Vagina (tissue), 2 donors: ENCODE measurements at regions not wholly inside any gene's neighbourhood (a gene's known extent, or its start where the extent isn't known, plus 50 kb on each side); places are given as distances from the start of the nearest gene placed in this dataset.
A peak's percentile ranks its signal among the peaks of the same experiment; 100 is the strongest.

Experiments used
- DNase-seq, 2 donors: peaks; one replicate each; pipeline ENCODE4 v3.0.0-alpha.2; 2017; ENCODE audit errors: extremely low spot score in 2 of 2
- H3K27ac ChIP-seq: fragments of 200-600 bp; sonication (generic); one replicate; pipeline ENCODE4 v1.5.1; 2019
- H3K27me3 ChIP-seq: fragments of 200-600 bp; sonication (generic); one replicate; pipeline ENCODE4 v1.5.1; 2019
- H3K36me3 ChIP-seq, 2 donors: fragments of 200-600 bp; sonication (generic); one replicate each; pipeline ENCODE4 v1.5.1; 2017 to 2019
- H3K4me1 ChIP-seq: fragments of 200-600 bp; sonication (generic); one replicate; pipeline ENCODE4 v1.5.1; 2019
- H3K4me3 ChIP-seq, 2 donors: fragments of 200-600 bp; sonication (generic); 1 replicate in 1 of 2; 2 replicates in 1 of 2; pipeline ENCODE4 v1.5.1; 2016 to 2019
- H3K9me3 ChIP-seq: fragments of 200-600 bp; sonication (generic); one replicate; pipeline ENCODE4 v1.5.1; 2019
- CTCF ChIP-seq, 3 experiments: fragments of 450-650 bp in 2 of 3; fragments of 200-600 bp in 1 of 3; sonication (generic) in 1 of 3; IDR thresholded peaks; one replicate each; pipeline ENCODE4 v1.5.1; 2017 to 2019; ENCODE audit warnings: antibody characterized with exemption in 3 of 3, mild to moderate bottlenecking in 2 of 3, moderate library complexity in 2 of 3
- POLR2A ChIP-seq, 2 donors: fragments of 450-650 bp; IDR thresholded peaks; one replicate each; pipeline ENCODE4 v1.6.1; 2017; ENCODE audit warnings: antibody characterized with exemption in 2 of 2, mild to moderate bottlenecking in 2 of 2, moderate library complexity in 2 of 2
- POLR2AphosphoS5 ChIP-seq, 2 donors: sonication (generic); formaldehyde crosslinking; IDR thresholded peaks; one replicate each; pipeline ENCODE4 v1.9.0; 2017; ENCODE audit warnings: antibody characterized with exemption in 2 of 2, mild to moderate bottlenecking in 2 of 2, low read depth in 1 of 2; ENCODE audit not compliant: insufficient read depth in 1 of 2
- intact Hi-C: fragments of 100-400 bp; cut with DNase I; formaldehyde crosslinking; loops from one replicate; pipeline ENCODE4 v1.15.1; 2023

- peak in 1 of 2 donors; percentile 78 for DNase-seq
- no peaks in the 10 kb centered on the region for H3K36me3 ChIP-seq
- no peaks in the 10 kb centered on the region for H3K27me3 ChIP-seq
- TF ChIP-seq POLR2AphosphoS5 (IDR thresholded peaks at IDR 0.05; ENCODE audit: insufficient read depth in 1 of 2, low read depth in 1 of 2) (no peak), CTCF (IDR thresholded peaks at IDR 0.05) (no peak)
- no peaks in the 10 kb centered on the region for H3K4me1 ChIP-seq
- no peak overlapping the region for H3K27ac ChIP-seq
- intact Hi-C loops, result no loop called here
- H3K9me3 ChIP-seq, result no peaks in the 10 kb centered on the region
- H3K4me3 ChIP-seq, result no peak overlapping the region
These were observed 92.5 kb downstream of the ZIC5 start for GRCh38 chr13:99878921-99879610.

DNA sequence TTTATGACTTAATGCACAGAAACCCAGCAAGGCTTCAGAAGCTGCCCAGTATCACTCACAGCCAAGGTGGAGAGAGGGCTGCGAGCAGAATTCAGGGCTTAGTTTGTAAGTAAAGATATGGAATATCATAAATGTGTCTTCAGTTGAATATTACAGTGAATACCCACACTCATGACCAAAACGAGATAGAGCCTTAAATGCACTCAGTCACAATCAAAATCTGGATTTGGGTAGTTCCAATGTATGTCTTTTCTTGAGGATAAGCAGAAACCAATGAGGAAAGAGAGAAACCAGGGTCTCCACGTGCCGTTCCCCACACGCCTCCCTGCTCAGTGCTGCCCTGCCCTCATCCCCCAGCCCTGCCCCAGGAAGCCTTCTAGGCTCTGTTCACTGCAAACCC, 94.9 kb downstream of the ZIC5 start:
- Histone ChIP-seq H3K27ac (no peak overlapping the region), H3K27me3 (no peaks in the 10 kb centered on the region), H3K4me1 (no peaks in the 10 kb centered on the region), H3K4me3 (no peak overlapping the region), H3K9me3 (no peaks in the 10 kb centered on the region), H3K36me3 (no peaks in the 10 kb centered on the region)
- intact Hi-C loops, result no loop called here
- no peak for DNase-seq
- no peak for TF ChIP-seq POLR2A (IDR thresholded peaks at IDR 0.05)
- TF ChIP-seq CTCF (IDR thresholded peaks at IDR 0.05), result no peak
- no peak for TF ChIP-seq POLR2AphosphoS5 (IDR thresholded peaks at IDR 0.05; ENCODE audit: insufficient read depth in 1 of 2, low read depth in 1 of 2)

DNA sequence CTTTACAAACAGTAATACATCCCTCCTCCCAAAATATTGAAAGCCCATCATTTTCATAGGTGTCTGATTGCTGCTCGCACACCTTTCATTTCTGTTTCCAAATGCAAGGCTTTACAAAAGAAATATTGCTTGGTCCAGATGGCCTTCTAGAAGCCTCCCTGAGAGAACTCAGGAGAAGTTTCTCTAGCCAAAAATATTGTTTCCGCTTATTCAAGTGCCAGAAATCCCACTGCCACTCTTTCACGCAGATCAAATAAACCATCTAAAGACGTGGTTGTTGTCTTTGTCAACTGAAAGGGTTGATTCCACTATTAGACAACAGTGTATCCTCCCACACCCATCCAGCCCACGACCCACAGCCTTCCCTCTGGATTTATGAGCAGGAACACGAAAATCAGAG, 96.2 kb downstream of the ZIC5 start:
- no peak for TF ChIP-seq CTCF (IDR thresholded peaks at IDR 0.05)
- Histone ChIP-seq H3K27me3 (no peaks in the 10 kb centered on the region), H3K9me3 (no peaks in the 10 kb centered on the region), H3K27ac (no peak overlapping the region), H3K36me3 (no peaks in the 10 kb centered on the region), H3K4me1 (no peaks in the 10 kb centered on the region), H3K4me3 (no peak overlapping the region)
- no peak for DNase-seq
- intact Hi-C loops, result no loop called here

- Histone ChIP-seq H3K4me3 (no peak overlapping the region), H3K27me3 (no peaks in the 10 kb centered on the region), H3K9me3 (no peaks in the 10 kb centered on the region), H3K4me1 (no peaks in the 10 kb centered on the region), H3K27ac (no peak overlapping the region), H3K36me3 (no peaks in the 10 kb centered on the region)
- no peak for DNase-seq
- TF ChIP-seq POLR2AphosphoS5 (IDR thresholded peaks at IDR 0.05; ENCODE audit: insufficient read depth in 1 of 2, low read depth in 1 of 2) (no peak), CTCF (IDR thresholded peaks at IDR 0.05) (no peak), POLR2A (IDR thresholded peaks at IDR 0.05) (no peak)
- intact Hi-C loops, result no loop called here
These were observed 97.6 kb downstream of the ZIC5 start for GRCh38 chr13:99873832-99874430.

DNA sequence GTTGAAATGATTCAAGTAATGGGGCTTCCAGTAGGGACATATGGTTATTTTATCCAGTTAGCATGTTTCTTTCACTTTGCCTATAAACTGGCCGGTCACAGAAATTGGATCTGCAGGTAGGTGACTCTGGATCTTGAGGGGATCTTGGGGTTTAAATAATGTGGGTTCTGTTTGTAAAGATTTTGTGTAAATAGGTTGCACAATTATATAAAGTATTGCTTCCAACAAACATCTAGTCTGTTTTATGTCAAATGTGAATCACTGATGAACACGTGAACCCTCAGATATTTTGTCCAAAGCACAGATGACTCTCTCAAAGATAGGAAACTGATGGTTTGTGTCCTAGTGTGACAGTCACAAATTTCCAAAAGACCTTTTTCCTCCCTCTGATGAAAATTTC, 98.4 kb downstream of the ZIC5 start:
- no peaks in the 10 kb centered on the region for H3K4me1 ChIP-seq
- no peaks in the 10 kb centered on the region for H3K27me3 ChIP-seq
- H3K27ac ChIP-seq, result no peak overlapping the region
- no peak for DNase-seq
- TF ChIP-seq POLR2A (IDR thresholded peaks at IDR 0.05) (no peak), CTCF (IDR thresholded peaks at IDR 0.05) (no peak), POLR2AphosphoS5 (IDR thresholded peaks at IDR 0.05; ENCODE audit: insufficient read depth in 1 of 2, low read depth in 1 of 2) (no peak)
- no peaks in the 10 kb centered on the region for H3K36me3 ChIP-seq
- intact Hi-C loops, result no loop called here
- H3K9me3 ChIP-seq, result no peaks in the 10 kb centered on the region
- H3K4me3 ChIP-seq, result no peak overlapping the region
